ENCODE measurements at regions not wholly inside any gene's neighbourhood (a gene's known extent, or its start where the extent isn't known, plus 50 kb on each side); places are given as distances from the start of the nearest gene placed in this dataset.

DNA sequence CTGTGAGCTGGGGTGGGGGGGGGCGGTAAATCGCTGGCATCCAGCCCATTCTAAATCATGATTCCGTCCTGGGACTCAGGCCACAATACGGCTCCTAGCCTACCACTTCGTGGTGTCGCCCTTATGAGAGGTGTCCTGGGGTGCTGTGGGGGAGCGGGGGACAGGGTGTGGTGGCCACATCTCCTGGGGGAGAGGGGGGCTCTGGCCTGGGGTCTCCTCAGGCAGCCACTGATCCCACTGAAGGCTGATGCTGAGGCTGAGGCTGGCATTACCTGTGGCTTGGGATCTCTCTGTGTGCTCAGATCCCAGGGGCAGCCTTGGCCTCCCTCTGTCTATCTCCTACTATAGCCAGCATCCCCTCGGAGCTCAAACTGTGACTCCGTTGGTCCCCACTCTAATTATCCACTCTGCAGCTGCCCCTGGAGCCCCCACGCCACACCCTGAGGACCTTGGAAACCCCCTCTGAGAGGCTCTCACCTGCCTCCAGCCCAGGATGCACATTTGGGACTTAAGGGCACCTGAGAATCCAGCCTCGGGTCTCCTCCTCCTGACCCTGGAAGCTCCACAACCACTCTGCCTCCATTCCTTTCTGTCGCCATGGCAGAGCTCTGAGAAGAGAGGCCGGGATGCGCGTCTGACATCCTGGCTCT is 249.3 kb upstream of the TCERG1L start:
- TF ChIP-seq, protein P1, sequence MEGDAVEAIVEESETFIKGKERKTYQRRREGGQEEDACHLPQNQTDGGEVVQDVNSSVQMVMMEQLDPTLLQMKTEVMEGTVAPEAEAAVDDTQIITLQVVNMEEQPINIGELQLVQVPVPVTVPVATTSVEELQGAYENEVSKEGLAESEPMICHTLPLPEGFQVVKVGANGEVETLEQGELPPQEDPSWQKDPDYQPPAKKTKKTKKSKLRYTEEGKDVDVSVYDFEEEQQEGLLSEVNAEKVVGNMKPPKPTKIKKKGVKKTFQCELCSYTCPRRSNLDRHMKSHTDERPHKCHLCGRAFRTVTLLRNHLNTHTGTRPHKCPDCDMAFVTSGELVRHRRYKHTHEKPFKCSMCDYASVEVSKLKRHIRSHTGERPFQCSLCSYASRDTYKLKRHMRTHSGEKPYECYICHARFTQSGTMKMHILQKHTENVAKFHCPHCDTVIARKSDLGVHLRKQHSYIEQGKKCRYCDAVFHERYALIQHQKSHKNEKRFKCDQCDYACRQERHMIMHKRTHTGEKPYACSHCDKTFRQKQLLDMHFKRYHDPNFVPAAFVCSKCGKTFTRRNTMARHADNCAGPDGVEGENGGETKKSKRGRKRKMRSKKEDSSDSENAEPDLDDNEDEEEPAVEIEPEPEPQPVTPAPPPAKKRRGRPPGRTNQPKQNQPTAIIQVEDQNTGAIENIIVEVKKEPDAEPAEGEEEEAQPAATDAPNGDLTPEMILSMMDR (conservative IDR thresholded peaks at IDR 0.05), result no peak
- no peak overlapping the region for H2BK120ac ChIP-seq (ENCODE audit: low read depth, low read length, poor library complexity, severe bottlenecking)
- no peaks in the 10 kb centered on the region for H4K20me1 ChIP-seq (ENCODE audit: control insufficient read depth, insufficient read depth, insufficient read length)
- H2BK5ac ChIP-seq (ENCODE audit: insufficient read length, low read length), result no peak overlapping the region
- no peak overlapping the region for H2AFZ ChIP-seq (ENCODE audit: low read length)
- H3K79me2 ChIP-seq (ENCODE audit: insufficient read depth, low read length), result no peaks in the 10 kb centered on the region
- H3K4ac ChIP-seq (ENCODE audit: low read depth, low read length), result no peak overlapping the region
- no CpG with 5 or more reads among the region's 15 CpGs for WGBS (ENCODE audit: extremely low coverage, insufficient read length, low lambda C conversion rate)
- H4K91ac ChIP-seq (ENCODE audit: insufficient read length, low read depth, low read length), result no peak overlapping the region
- H3K4me3 Mint-ChIP-seq, result no peak overlapping the region
- no peak overlapping the region for H2AK5ac ChIP-seq (ENCODE audit: insufficient read length, low read length)
- H2BK20ac ChIP-seq (ENCODE audit: low read depth, low read length, poor library complexity, severe bottlenecking), result no peak overlapping the region
- no peaks in the 10 kb centered on the region for H3K4me1 ChIP-seq (ENCODE audit: insufficient read depth, low read length)
- H3T11ph ChIP-seq (ENCODE audit: low read length), result no peak overlapping the region
- H3K56ac ChIP-seq (ENCODE audit: insufficient read length, low read depth, low read length), result no peak overlapping the region
- no peak overlapping the region for H2BK15ac ChIP-seq (ENCODE audit: low read depth, low read length)
- peaks cover 4 to 5% of the 10 kb centered on the region in 2 experiments for H3K4me1 Mint-ChIP-seq
- H3K36me3 Mint-ChIP-seq (ENCODE audit: insufficient read depth in 1 of 3, low read depth in 3 of 3), result peaks cover 0 to 6% (median 4%) of the 10 kb centered on the region in 3 experiments; a peak in 3 of 7 replicates
- H3K27ac Mint-ChIP-seq, result no peak overlapping the region
- DNase-seq, result no peak
- H3K9me3 Mint-ChIP-seq, result peaks cover 6 to 11% of the 10 kb centered on the region in 2 experiments; a peak in 4 of 5 replicates
- no peaks in the 10 kb centered on the region for H3K79me1 ChIP-seq (ENCODE audit: insufficient read depth, low read depth, low read length, poor library complexity, severe bottlenecking)
- no peak overlapping the region for H3K4me2 ChIP-seq (ENCODE audit: insufficient read depth, insufficient read length, low read length)
- H3K23ac ChIP-seq (ENCODE audit: insufficient read length, low read depth, low read length), result no peak overlapping the region
- H3K23me2 ChIP-seq (ENCODE audit: insufficient read length, low read depth, low read length, poor library complexity, severe bottlenecking), result no peaks in the 10 kb centered on the region
- no peak overlapping the region for H4K8ac ChIP-seq (replicated peaks; ENCODE audit: insufficient read length, low read depth, low read length)
- no peaks in the 10 kb centered on the region for H3K9me3 ChIP-seq (ENCODE audit: control insufficient read depth, low read depth, low read length)
- H2BK12ac ChIP-seq (ENCODE audit: insufficient read length, low read depth, low read length), result no peak overlapping the region
- H3K9ac ChIP-seq (ENCODE audit: extremely low read depth, insufficient read length, low read length), result no peak overlapping the region
- H3K27me3 Mint-ChIP-seq (ENCODE audit: low read depth), result peaks cover 3% of the 10 kb centered on the region
- H3K27me3 ChIP-seq (ENCODE audit: insufficient read depth, low read length), result no peaks in the 10 kb centered on the region
- H3K18ac ChIP-seq (ENCODE audit: insufficient read length, low read depth, low read length), result no peak overlapping the region
- H4K5ac ChIP-seq (ENCODE audit: insufficient read length, low read depth, low read length), result no peak overlapping the region
- no peak overlapping the region for H3K27ac ChIP-seq (ENCODE audit: insufficient read length, low read depth, low read length)
- no peak overlapping the region for H3K14ac ChIP-seq (ENCODE audit: insufficient read depth, low read length)
